NT2/D1 (cell line): ENCODE measurements at regions not wholly inside any gene's neighbourhood (a gene's known extent, or its start where the extent isn't known, plus 50 kb on each side); places are given as distances from the start of the nearest gene placed in this dataset.

ENCODE experiments used
- SUZ12 ChIP-seq: IDR thresholded peaks from 2 replicates; pipeline ENCODE4 v1.6.1; 2011; ENCODE audit not compliant: insufficient read length, insufficient read depth; ENCODE audit errors: extremely low read depth
- YY1 ChIP-seq: IDR thresholded peaks from 2 replicates; pipeline ENCODE4 v1.6.1; 2011; ENCODE audit not compliant: insufficient read length, insufficient read depth
- ZNF274 ChIP-seq: IDR thresholded peaks from 2 replicates; pipeline ENCODE4 v1.6.1; 2011; ENCODE audit warnings: mild to moderate bottlenecking, low read depth, low read length

DNA sequence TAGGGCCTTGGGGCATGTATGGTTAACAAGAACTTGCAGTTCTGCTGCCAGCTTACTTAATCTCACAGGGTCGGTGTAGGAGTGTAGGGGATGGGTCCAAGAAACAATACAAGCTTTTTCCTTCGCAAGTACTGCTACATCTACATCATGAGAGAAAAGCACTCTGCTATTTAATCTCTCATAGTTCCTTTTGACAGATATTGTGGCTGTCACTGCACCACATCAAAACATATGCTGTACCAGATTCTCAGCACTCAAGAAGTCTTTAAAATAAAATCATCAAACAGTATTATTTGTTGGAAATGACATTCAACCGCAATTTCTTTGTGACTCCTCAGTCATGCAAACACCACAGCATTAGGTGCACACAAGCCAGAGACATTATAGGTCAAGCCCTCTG lies 215.5 kb upstream of the BMP4 start:
- TF ChIP-seq ZNF274 (no peak), SUZ12 (no peak), YY1 (no peak)
